Activated naive CD4-positive, alpha-beta T cell treated with anti-CD3 and anti-CD28 coated beads, Interleukin-2, amount 50 U/mL, for 72 hours (primary cell): ENCODE measurements at regions not wholly inside any gene's neighbourhood (a gene's known extent, or its start where the extent isn't known, plus 50 kb on each side); places are given as distances from the start of the nearest gene placed in this dataset.
"Not testable (repeated sequence)": the region's sequence is repeated elsewhere in the genome, so short reads cannot be mapped to it uniquely, and the experiment has no call there.

Experiments
- ATAC-seq, 2 donors: fragments of 150-1000 bp; cut with Tn5 transposase; 2 replicates each; pipeline ENCODE4 v1.10.0; 2021; ENCODE audit warnings: mild to moderate bottlenecking in 2 of 2, moderate library complexity in 2 of 2
- DNase-seq, 2 donors: peaks; one replicate each; pipeline ENCODE4 v3.0.0; 2021 to 2022; ENCODE audit warnings: low spot score in 2 of 2
- H3K27ac Mint-ChIP-seq, 2 donors: one replicate each; pipeline ENCODE4 v1.8.0; 2022; ENCODE audit warnings: mild to moderate bottlenecking in 2 of 2, mixed read lengths in 2 of 2
- H3K36me3 Mint-ChIP-seq, 2 donors: one replicate each; pipeline ENCODE4 v1.8.0; 2022; ENCODE audit warnings: mixed read lengths in 2 of 2
- H3K9me3 Mint-ChIP-seq, 2 donors: one replicate each; pipeline ENCODE4 v1.8.0; 2022; ENCODE audit warnings: mixed read lengths in 2 of 2

DNA sequence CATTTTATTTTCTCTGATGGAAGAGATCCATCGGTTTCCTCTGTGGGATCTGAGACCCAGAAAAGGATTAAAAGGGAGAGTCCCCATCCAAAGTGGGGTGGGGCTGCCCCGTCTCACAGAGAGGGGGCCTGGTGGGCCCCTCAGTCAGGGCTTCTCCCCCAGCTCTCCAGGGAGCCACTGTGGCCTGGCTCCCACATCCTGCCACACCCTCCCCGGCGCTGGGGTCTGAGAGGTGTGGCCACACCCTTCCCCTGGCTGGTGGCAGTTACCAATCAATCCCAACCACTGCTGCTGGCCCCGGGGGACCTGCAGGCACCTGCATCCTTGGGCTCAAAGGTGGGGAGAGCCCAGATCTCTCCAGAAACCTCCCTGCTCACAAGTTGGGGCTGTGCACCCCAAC lies 161.8 kb upstream of the IQSEC1 start:
- no peak for DNase-seq
- Mint-ChIP-seq H3K36me3 (no peaks in the 10 kb centered on the region), H3K9me3 (no peaks in the 10 kb centered on the region), H3K27ac (no peak overlapping the region)
- ATAC-seq: no peak

DNA sequence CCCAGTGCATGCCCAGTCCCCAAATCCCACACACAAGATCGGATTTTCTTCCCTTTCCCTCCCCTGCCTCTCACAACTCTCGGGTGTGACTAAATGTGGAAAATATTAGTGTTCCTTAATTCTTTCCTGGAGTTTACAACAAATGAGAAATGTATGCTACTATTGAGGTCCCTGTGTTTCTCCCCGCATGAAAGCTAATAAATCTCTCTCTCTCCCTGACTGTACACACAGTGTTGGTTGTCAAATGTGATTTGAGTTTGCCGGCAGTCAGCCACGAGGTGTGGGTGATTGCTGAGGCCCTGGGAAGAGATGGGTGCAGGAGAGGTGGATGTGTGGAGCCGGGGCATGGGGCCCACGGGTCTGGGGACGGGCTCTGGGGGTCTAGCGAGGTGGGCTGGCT lies 161.4 kb upstream of the IQSEC1 start:
- ATAC-seq: no peak
- H3K27ac Mint-ChIP-seq: no peak overlapping the region
- H3K9me3 Mint-ChIP-seq: no peaks in the 10 kb centered on the region
- no peaks in the 10 kb centered on the region for H3K36me3 Mint-ChIP-seq
- no peak for DNase-seq

DNA sequence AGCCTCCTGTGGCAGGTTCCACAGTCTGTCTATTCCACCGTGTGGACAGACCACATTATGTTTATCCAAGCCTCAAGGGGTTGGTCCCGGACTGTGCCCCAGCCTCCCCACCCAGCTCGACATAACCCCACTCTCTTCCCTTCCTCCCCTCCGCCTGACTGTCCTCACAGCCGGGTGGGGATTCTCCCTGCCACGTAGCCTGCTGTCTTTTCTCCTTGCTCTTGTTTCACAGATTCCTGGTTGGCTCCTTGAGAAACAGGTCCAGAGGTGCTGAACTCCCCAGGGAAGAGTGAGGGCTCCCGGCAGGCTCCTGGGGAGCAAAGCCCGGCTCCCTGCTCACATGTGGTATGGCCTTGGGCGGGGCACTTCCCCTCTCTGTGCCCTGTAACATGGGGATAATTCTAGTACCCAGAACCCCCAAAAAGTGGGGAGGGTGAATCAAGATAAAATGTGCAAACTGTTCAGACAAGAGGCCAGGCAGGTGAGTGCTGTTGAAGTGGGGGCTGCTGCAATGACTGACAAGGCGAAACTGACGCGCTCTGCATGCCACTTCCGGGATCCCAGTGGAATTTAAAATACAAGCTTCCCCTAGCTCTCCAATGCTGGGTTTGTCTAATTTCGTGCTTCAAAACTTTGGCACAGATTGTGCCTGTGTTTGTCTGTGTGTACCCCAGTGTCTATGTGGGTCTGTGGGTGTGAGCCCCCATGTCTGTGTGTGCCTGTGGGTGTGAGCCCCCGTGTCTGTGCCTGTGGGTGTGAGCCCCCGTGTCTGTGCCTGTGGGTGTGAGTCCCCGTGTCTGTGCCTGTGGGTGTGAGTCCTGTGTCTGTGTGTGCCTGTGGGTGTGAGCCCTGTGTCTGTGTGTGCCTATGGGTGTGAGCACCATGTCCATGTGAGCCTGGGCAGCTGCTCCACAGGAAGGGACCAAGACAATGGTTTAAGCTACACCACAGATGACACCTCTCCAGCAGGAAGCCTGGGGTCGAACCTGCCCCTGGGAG lies 160.6 kb upstream of the IQSEC1 start:
- ATAC-seq: no peak
- Mint-ChIP-seq H3K9me3 (no peaks in the 10 kb centered on the region), H3K36me3 (no peaks in the 10 kb centered on the region), H3K27ac (peak overlapping the region in 1 of 2 donors; percentile 11)
- DNase-seq: no peak

DNA sequence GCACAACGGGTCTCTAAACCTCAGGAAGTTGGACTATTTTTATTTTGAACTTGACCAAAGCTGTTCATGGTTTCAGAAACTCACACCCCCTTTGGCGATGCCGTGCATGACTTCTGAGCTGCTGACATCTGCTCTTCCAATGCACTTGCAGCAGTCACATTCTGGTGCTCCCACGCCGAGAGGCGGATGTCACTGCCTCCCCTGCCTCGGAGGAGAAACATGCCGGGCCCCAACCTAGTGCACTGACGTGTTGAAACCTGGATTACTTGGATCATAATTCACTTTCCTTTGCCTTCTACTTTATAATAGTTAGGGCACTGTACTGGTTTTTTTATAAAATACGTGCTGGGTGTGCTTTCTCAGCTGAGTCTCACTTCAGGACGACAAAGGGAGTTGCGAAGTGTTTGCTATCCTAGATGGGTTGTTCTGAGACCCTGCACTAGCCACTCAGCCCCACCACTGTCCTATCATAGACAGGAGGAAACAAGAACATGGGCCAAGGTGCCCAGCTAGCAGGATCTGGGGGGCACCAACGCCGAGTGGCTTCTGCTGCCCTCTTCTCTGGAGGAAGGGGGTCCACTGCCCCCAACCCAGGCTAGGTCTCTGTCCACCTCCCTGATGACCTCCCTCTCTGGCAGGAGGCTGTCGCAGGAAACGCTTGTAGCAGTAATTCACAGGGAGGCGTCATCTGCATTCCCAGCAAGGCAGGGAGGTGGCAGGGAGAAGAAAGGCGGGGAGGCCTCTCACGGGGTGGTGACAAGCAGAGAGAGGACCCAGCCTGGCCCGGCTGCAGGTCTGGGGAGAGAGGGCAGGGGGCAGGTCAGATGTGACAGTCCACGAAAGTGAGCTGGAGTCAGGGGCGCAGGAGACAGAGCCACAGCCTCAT lies 158.8 kb upstream of the IQSEC1 start:
- no peak overlapping the region for H3K27ac Mint-ChIP-seq
- H3K36me3 Mint-ChIP-seq: no peaks in the 10 kb centered on the region
- ATAC-seq (no peak), DNase-seq (no peak)
- H3K9me3 Mint-ChIP-seq: no peaks in the 10 kb centered on the region

- DNase-seq: no peak
- Mint-ChIP-seq H3K27ac (no peak overlapping the region), H3K9me3 (no peaks in the 10 kb centered on the region), H3K36me3 (no peaks in the 10 kb centered on the region)
- peak; percentile 54 to 67 for ATAC-seq
Observed at GRCh38 chr3:13229273-13229949, 156.2 kb upstream of the IQSEC1 start.

DNA sequence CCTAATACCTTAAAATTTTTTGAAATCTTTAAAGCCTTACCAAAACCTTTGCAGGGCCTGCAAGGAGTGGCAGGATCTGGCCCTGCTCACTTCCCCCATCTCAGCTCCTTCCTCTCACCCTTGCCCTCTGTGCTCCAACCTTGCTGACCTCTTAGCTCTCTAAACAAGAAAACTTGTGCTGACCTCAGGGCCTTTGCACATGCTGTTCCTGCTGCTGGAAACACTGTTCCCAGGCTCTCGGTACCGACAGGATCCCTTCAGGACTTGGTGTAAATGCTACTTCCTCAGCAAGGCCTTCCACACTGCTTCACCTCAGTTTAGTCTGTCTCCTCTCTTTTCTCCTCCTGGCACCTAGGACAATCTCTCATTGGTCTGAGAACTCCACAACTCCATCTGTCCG lies 155.4 kb upstream of the IQSEC1 start:
- ATAC-seq (no peak), DNase-seq (no peak)
- H3K36me3 Mint-ChIP-seq: no peaks in the 10 kb centered on the region
- no peaks in the 10 kb centered on the region for H3K9me3 Mint-ChIP-seq
- H3K27ac Mint-ChIP-seq: no peak overlapping the region

GRCh38 chr3:13228169-13228568 lies 154.9 kb upstream of the IQSEC1 start:
- not testable (repeated sequence) for H3K36me3 Mint-ChIP-seq, DNase-seq, ATAC-seq, H3K27ac Mint-ChIP-seq, H3K9me3 Mint-ChIP-seq

DNA sequence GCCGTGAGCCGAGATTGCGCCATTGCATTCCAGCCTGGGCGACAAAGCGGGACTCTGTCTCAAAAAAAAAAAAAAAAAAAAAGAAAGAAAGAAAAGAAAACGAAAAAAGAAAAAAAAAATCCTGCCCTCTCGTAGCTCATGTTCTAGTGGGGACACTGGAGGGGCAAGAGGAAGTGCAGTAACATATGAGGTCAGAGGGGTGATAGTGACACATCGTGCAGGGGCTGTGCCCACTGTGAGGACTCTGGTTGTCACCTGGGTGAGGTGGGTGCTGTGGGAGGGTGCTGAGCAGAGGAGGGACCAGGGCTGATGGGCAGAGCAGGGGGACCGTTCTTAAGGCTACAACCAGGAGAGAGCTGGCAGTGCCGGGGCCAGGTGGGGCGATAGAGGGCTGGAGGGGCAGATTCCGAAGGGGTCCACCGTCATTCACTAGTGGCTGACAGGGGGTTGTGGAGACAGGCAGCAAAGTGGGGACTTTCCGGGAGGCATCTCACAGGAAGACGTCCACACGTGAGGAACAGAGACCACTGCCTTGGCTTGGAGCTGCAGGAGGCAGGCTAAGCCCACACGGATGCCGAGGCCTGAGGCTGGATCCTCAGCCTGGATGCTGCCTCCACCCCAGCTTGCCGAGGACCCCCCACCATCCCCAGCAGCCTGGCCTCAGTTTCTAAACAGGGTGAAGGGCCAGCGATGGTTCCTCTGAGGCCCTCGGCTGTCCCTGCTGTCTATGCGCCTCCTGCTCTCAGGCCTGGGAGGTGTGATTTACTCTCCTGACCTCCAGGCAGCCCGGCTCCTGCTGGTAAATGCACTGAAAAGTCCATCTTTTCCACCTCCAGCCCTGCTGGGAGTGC lies 154.3 kb upstream of the IQSEC1 start:
- ATAC-seq (no peak), DNase-seq (no peak)
- H3K36me3 Mint-ChIP-seq: no peaks in the 10 kb centered on the region
- H3K27ac Mint-ChIP-seq: peak overlapping the region in 1 of 2 donors; percentile 10
- no peaks in the 10 kb centered on the region for H3K9me3 Mint-ChIP-seq

GRCh38 chr3:13224967-13225366 lies 151.7 kb upstream of the IQSEC1 start:
- DNase-seq (no peak), ATAC-seq (no peak)
- no peak overlapping the region for H3K27ac Mint-ChIP-seq
- no peaks in the 10 kb centered on the region for H3K9me3 Mint-ChIP-seq
- no peaks in the 10 kb centered on the region for H3K36me3 Mint-ChIP-seq

- Mint-ChIP-seq H3K9me3 (no peaks in the 10 kb centered on the region), H3K36me3 (no peaks in the 10 kb centered on the region), H3K27ac (no peak overlapping the region)
- ATAC-seq (no peak), DNase-seq (no peak)
Observed at GRCh38 chr3:13223574-13224237, 150.5 kb upstream of the IQSEC1 start.

- H3K9me3 Mint-ChIP-seq: no peaks in the 10 kb centered on the region
- no peaks in the 10 kb centered on the region for H3K36me3 Mint-ChIP-seq
- no peak overlapping the region for H3K27ac Mint-ChIP-seq
- DNase-seq (no peak), ATAC-seq (no peak)
Observed at GRCh38 chr3:13222891-13223573, 149.8 kb upstream of the IQSEC1 start.

DNA sequence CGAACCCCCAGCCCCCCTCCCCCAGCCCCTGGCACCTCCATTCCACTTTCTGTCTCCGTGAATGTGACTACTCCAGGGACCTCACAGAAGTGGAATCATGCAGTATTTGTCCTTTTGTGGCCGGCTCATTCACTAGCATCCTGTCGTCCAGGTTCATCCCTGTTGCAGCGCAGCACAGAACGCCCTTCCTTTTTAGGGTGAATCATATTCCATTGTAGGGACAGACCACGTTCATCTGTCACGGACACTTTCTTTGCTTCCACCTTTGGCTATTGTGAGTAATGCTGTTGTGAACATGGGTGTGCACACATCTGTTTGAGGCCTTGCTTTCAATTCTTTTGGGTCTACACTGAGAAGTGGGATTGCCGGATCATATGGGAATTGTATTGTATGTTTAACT lies 148.9 kb upstream of the IQSEC1 start:
- Mint-ChIP-seq H3K9me3 (no peaks in the 10 kb centered on the region), H3K36me3 (no peaks in the 10 kb centered on the region), H3K27ac (no peak overlapping the region)
- DNase-seq (no peak), ATAC-seq (no peak)

DNA sequence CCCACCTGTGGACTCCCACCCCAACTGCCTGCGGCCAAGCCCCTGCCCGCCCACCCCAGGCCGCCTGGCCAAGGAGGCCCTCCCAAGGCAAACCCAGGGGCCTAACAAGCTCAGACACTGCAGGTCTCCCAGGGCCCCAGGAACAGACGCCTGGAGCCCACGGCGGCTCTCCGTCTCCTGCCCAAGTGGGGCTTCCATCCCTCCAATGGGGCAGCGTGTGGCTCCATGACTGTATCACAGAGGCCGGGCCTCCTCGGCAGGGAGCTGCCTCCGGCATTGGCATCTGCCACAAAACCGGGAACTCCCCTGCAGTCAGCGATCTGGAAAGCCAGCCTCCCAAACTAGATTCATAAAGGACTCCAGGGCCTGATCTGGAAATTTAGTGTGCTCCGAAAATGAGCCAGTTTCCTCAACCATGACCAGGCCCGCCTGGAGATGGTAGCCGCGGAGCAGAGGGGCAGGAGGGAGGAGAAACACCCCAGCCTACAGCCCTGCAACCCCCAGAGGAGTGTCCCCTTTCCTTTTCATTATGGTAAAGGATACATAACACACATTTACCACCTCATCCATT lies 148.3 kb upstream of the IQSEC1 start:
- Mint-ChIP-seq H3K36me3 (no peaks in the 10 kb centered on the region), H3K9me3 (no peaks in the 10 kb centered on the region), H3K27ac (no peak overlapping the region)
- no peak for DNase-seq
- no peak for ATAC-seq

- DNase-seq: no peak
- ATAC-seq: no peak
- H3K36me3 Mint-ChIP-seq: no peaks in the 10 kb centered on the region
Observed at GRCh38 chr3:13220991-13221390, 147.8 kb upstream of the IQSEC1 start.

GRCh38 chr3:13219902-13220296 lies 146.7 kb upstream of the IQSEC1 start:
- H3K27ac Mint-ChIP-seq: no peak overlapping the region
- H3K36me3 Mint-ChIP-seq: no peaks in the 10 kb centered on the region
- no peaks in the 10 kb centered on the region for H3K9me3 Mint-ChIP-seq
- no peak for DNase-seq
- ATAC-seq: no peak

More at GRCh38 chr3:13220991-13221390, 147.8 kb upstream of the IQSEC1 start:
- Mint-ChIP-seq H3K9me3 (no peaks in the 10 kb centered on the region), H3K27ac (no peak overlapping the region)
